Amygdala (tissue), 56 donors: ENCODE measurements at regions not wholly inside any gene's neighbourhood (a gene's known extent, or its start where the extent isn't known, plus 50 kb on each side); places are given as distances from the start of the nearest gene placed in this dataset.

Source experiments
- DNase-seq, 56 donors: peaks; one replicate each; lab custom pipeline; 2025; lab: John Stamatoyannopoulos, UW

GRCh38 chr2:160940271-160940670, 220.0 kb upstream of the TANK start:
- DNase-seq = no peak

- DNase-seq = no peak
Measured at GRCh38 chr2:160940699-160941098, 219.5 kb upstream of the TANK start.

GRCh38 chr2:160941290-160941846, 218.9 kb upstream of the TANK start:
- no peak for DNase-seq

GRCh38 chr2:160942476-160943142, 217.6 kb upstream of the TANK start:
- no peak for DNase-seq

- DNase-seq = no peak
Measured at GRCh38 chr2:160943414-160943813, 216.8 kb upstream of the TANK start.

- DNase-seq = peak in 7 of 56 donors; percentile 1 to 32 (median 4)
Measured at GRCh38 chr2:160952464-160953254, 207.6 kb upstream of the TANK start.

GRCh38 chr2:160955578-160955977, 204.7 kb upstream of the TANK start:
- DNase-seq = no peak

- no peak for DNase-seq
Measured at GRCh38 chr2:160956243-160956802, 203.9 kb upstream of the TANK start.

- no peak for DNase-seq
Measured at GRCh38 chr2:160963957-160964356, 196.3 kb upstream of the TANK start.

- DNase-seq = no peak
Measured at GRCh38 chr2:160967523-160967922, 192.7 kb upstream of the TANK start.

- no peak for DNase-seq
Measured at GRCh38 chr2:160968183-160968582, 192.0 kb upstream of the TANK start.

GRCh38 chr2:160970052-160970965, 189.9 kb upstream of the TANK start:
- DNase-seq = peak in 1 of 56 donors; percentile 5

GRCh38 chr2:160973991-160974390, 186.2 kb upstream of the TANK start:
- no peak for DNase-seq

- no peak for DNase-seq
Measured at GRCh38 chr2:160974803-160975202, 185.4 kb upstream of the TANK start.

GRCh38 chr2:160976797-160977196, 183.4 kb upstream of the TANK start:
- DNase-seq = no peak

- no peak for DNase-seq
Measured at GRCh38 chr2:160977376-160977775, 182.9 kb upstream of the TANK start.

GRCh38 chr2:160977854-160978253, 182.4 kb upstream of the TANK start:
- no peak for DNase-seq

GRCh38 chr2:160984426-160985077, 175.7 kb upstream of the TANK start:
- peak in 1 of 56 donors; percentile 20 for DNase-seq

GRCh38 chr2:160989778-160990177, 170.4 kb upstream of the TANK start:
- DNase-seq = no peak

GRCh38 chr2:160993654-160994061, 166.6 kb upstream of the TANK start:
- DNase-seq = no peak
